ENCODE measurements at regions not wholly inside any gene's neighbourhood (a gene's known extent, or its start where the extent isn't known, plus 50 kb on each side); places are given as distances from the start of the nearest gene placed in this dataset.

DNA sequence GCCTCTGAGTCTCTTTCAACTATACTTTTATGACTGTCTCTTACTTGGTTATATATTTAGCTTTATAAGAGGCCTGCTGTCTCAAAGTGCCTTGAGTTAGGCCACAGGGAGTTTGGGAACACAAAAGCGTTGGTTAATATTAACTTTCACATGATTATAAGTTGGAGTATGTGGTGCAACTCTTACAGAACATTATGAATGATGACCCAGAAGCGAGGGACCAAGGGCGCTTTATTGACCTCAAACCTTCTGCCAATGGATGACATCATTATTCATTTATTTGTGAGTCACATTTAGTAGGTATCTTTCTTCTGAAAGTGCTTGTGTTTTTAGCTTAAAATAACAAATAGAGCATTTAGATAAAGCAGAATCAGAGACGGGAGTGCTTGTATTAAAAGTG lies 298.0 kb upstream of the ZC3H12C start:
- Histone ChIP-seq H3K4me3 (ENCODE audit: low read depth, low read length) (no peak overlapping the region), H3K27me3 (ENCODE audit: control insufficient read depth, insufficient read depth, low read length) (no peaks in the 10 kb centered on the region), H3K36me3 (ENCODE audit: control insufficient read depth, insufficient read depth, low read length) (no peaks in the 10 kb centered on the region)
- DNase-seq (ENCODE audit: low read depth) (peak; percentile 5), FAIRE-seq (no peak)
- TF ChIP-seq, protein P1, sequence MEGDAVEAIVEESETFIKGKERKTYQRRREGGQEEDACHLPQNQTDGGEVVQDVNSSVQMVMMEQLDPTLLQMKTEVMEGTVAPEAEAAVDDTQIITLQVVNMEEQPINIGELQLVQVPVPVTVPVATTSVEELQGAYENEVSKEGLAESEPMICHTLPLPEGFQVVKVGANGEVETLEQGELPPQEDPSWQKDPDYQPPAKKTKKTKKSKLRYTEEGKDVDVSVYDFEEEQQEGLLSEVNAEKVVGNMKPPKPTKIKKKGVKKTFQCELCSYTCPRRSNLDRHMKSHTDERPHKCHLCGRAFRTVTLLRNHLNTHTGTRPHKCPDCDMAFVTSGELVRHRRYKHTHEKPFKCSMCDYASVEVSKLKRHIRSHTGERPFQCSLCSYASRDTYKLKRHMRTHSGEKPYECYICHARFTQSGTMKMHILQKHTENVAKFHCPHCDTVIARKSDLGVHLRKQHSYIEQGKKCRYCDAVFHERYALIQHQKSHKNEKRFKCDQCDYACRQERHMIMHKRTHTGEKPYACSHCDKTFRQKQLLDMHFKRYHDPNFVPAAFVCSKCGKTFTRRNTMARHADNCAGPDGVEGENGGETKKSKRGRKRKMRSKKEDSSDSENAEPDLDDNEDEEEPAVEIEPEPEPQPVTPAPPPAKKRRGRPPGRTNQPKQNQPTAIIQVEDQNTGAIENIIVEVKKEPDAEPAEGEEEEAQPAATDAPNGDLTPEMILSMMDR (IDR thresholded peaks at IDR 0.05; ENCODE audit: insufficient read depth, low read length, severe bottlenecking) = no peak

- DNase-seq (ENCODE audit: low read depth) = no peak
- no peak overlapping the region for H3K4me3 ChIP-seq (ENCODE audit: low read depth, low read length)
- TF ChIP-seq, protein P1 (IDR thresholded peaks at IDR 0.05; ENCODE audit: insufficient read depth, low read length, severe bottlenecking) = no peak
- no peaks in the 10 kb centered on the region for H3K27me3 ChIP-seq (ENCODE audit: control insufficient read depth, insufficient read depth, low read length)
- peak; percentile 82 for FAIRE-seq
- H3K36me3 ChIP-seq (ENCODE audit: control insufficient read depth, insufficient read depth, low read length) = no peaks in the 10 kb centered on the region
Observed at GRCh38 chr11:109796253-109796652, 296.9 kb upstream of the ZC3H12C start.

DNA sequence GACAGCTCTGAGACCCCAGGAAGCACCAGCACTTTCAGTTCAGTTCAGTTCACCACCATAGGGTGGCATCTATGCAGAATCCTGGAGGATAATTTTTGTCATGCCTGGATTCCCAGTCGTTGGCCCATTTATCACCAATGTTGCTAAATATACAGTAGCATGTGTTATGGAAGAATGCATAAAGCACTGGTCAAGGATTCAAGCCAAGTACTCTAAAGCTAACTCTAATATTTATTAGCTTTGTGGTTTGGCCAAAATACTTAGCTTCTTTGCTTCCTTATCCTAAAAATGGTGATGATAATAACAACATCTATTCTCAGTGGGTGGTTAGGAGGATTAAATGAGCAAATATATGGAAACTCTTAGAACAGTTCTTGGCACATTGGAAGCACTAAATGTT lies 294.7 kb upstream of the ZC3H12C start:
- FAIRE-seq = peak; percentile 23
- TF ChIP-seq, protein P1 (IDR thresholded peaks at IDR 0.05; ENCODE audit: insufficient read depth, low read length, severe bottlenecking) = no peak

GRCh38 chr11:109799604-109800003 lies 293.6 kb upstream of the ZC3H12C start:
- DNase-seq (ENCODE audit: low read depth) (no peak), FAIRE-seq (no peak)
- Histone ChIP-seq H3K36me3 (ENCODE audit: control insufficient read depth, insufficient read depth, low read length) (no peaks in the 10 kb centered on the region), H3K27me3 (ENCODE audit: control insufficient read depth, insufficient read depth, low read length) (no peaks in the 10 kb centered on the region), H3K4me3 (ENCODE audit: low read depth, low read length) (no peak overlapping the region)
- TF ChIP-seq, protein P1 (IDR thresholded peaks at IDR 0.05; ENCODE audit: insufficient read depth, low read length, severe bottlenecking) = no peak

More for the DNA sequence above, 294.7 kb upstream of the ZC3H12C start:
- no peak overlapping the region for H3K4me3 ChIP-seq (ENCODE audit: low read depth, low read length)
- no peaks in the 10 kb centered on the region for H3K27me3 ChIP-seq (ENCODE audit: control insufficient read depth, insufficient read depth, low read length)
- H3K36me3 ChIP-seq (ENCODE audit: control insufficient read depth, insufficient read depth, low read length) = no peaks in the 10 kb centered on the region
- no peak for DNase-seq (ENCODE audit: low read depth)

GRCh38 chr11:109804911-109805310 lies 288.3 kb upstream of the ZC3H12C start:
- H3K4me3 ChIP-seq (ENCODE audit: low read depth, low read length) = no peak overlapping the region
- no peaks in the 10 kb centered on the region for H3K27me3 ChIP-seq (ENCODE audit: control insufficient read depth, insufficient read depth, low read length)
- FAIRE-seq (no peak), DNase-seq (ENCODE audit: low read depth) (no peak)
- TF ChIP-seq, protein P1 (IDR thresholded peaks at IDR 0.05; ENCODE audit: insufficient read depth, low read length, severe bottlenecking) = no peak
- H3K36me3 ChIP-seq (ENCODE audit: control insufficient read depth, insufficient read depth, low read length) = no peaks in the 10 kb centered on the region

- FAIRE-seq = no peak
- H3K4me3 ChIP-seq (ENCODE audit: low read depth, low read length) = no peak overlapping the region
- TF ChIP-seq, protein P1 (IDR thresholded peaks at IDR 0.05; ENCODE audit: insufficient read depth, low read length, severe bottlenecking) = no peak
Observed at GRCh38 chr11:109806205-109806604, 287.0 kb upstream of the ZC3H12C start.

More at GRCh38 chr11:109806205-109806604, 287.0 kb upstream of the ZC3H12C start:
- Histone ChIP-seq H3K27me3 (ENCODE audit: control insufficient read depth, insufficient read depth, low read length) (no peaks in the 10 kb centered on the region), H3K36me3 (ENCODE audit: control insufficient read depth, insufficient read depth, low read length) (no peaks in the 10 kb centered on the region)
- DNase-seq (ENCODE audit: low read depth) = no peak
